ENCODE measurements at regions not wholly inside any gene's neighbourhood (a gene's known extent, or its start where the extent isn't known, plus 50 kb on each side); places are given as distances from the start of the nearest gene placed in this dataset.

DNA sequence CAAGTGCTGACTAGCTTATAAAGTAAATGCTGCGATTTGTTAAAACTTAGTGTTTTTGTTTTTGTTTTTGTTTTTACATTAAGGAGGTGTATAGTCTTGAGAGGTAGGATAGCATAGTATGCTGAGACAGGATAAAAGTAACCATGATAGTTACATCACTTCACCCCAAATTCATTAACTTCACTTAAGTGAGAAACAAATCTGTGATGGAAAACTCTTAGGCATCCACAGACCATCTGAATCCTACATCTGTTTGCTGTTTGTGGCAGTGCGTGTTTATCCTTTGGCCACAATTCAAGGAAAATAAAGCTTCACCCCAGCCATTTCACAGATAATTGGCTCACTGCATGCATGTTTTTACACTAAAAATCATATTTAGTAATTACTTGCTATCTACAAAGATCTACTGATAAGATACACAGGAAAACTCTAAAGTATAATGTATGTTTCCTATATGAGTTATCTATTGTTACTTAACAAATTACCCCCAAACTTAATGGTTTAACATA lies 82.0 kb downstream of the ZNF622 start:
- no peak for TF ChIP-seq TAF1 (IDR thresholded peaks at IDR 0.05; ENCODE audit: borderline replicate concordance, insufficient read depth, low read length)
- TF ChIP-seq SIN3A (IDR thresholded peaks at IDR 0.05; ENCODE audit: borderline replicate concordance, insufficient read depth, low read length), result no peak
- no peak for TF ChIP-seq POLR2AphosphoS5 (IDR thresholded peaks at IDR 0.05; ENCODE audit: low read depth, low read length)
- TF ChIP-seq, protein P1, sequence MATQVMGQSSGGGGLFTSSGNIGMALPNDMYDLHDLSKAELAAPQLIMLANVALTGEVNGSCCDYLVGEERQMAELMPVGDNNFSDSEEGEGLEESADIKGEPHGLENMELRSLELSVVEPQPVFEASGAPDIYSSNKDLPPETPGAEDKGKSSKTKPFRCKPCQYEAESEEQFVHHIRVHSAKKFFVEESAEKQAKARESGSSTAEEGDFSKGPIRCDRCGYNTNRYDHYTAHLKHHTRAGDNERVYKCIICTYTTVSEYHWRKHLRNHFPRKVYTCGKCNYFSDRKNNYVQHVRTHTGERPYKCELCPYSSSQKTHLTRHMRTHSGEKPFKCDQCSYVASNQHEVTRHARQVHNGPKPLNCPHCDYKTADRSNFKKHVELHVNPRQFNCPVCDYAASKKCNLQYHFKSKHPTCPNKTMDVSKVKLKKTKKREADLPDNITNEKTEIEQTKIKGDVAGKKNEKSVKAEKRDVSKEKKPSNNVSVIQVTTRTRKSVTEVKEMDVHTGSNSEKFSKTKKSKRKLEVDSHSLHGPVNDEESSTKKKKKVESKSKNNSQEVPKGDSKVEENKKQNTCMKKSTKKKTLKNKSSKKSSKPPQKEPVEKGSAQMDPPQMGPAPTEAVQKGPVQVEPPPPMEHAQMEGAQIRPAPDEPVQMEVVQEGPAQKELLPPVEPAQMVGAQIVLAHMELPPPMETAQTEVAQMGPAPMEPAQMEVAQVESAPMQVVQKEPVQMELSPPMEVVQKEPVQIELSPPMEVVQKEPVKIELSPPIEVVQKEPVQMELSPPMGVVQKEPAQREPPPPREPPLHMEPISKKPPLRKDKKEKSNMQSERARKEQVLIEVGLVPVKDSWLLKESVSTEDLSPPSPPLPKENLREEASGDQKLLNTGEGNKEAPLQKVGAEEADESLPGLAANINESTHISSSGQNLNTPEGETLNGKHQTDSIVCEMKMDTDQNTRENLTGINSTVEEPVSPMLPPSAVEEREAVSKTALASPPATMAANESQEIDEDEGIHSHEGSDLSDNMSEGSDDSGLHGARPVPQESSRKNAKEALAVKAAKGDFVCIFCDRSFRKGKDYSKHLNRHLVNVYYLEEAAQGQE (IDR thresholded peaks at IDR 0.05; ENCODE audit: insufficient read depth in 1 of 2, low read depth in 2 of 2, low read length in 2 of 2), result no peak
